OCI-LY1 (cell line): ENCODE measurements at regions not wholly inside any gene's neighbourhood (a gene's known extent, or its start where the extent isn't known, plus 50 kb on each side); places are given as distances from the start of the nearest gene placed in this dataset.

Experiments
- EZH2 ChIP-seq: fragments of 200-600 bp; sonication (generic), shearing (Covaris generic); IDR thresholded peaks from 2 replicates; pipeline ENCODE4 v1.8.0; 2017; ENCODE audit warnings: borderline replicate concordance, mixed run types, mild to moderate bottlenecking, antibody characterized with exemption, low read length, moderate library complexity, mixed read lengths
- TF ChIP-seq, protein P1 (sequence below): fragments of 200-600 bp; sonication (generic), shearing (Covaris generic); IDR thresholded peaks from 2 replicates; pipeline ENCODE4 v1.5.1; 2017; ENCODE audit warnings: mild to moderate bottlenecking, antibody characterized with exemption, low read length, moderate library complexity, mixed read lengths

DNA sequence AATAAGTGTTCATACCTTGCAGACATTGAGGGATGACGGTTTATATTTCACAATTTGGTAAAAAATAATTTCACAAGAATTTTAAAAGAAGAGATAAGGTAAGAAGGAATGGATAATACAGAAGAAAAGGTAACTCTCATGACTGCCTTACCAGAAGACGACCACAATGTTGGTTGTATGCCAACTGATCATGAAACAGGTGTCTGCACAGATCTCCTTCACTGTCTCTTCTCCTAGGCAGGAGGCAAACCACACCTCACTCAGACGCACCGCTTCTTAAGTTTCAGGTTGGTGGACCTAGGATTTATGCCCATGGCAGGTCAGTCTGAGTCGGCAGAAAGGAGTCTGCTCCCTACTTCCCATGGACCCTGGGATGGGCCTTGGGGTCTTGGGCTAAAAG, 177.2 kb downstream of the VSIG4 start:
- TF ChIP-seq, protein P1, sequence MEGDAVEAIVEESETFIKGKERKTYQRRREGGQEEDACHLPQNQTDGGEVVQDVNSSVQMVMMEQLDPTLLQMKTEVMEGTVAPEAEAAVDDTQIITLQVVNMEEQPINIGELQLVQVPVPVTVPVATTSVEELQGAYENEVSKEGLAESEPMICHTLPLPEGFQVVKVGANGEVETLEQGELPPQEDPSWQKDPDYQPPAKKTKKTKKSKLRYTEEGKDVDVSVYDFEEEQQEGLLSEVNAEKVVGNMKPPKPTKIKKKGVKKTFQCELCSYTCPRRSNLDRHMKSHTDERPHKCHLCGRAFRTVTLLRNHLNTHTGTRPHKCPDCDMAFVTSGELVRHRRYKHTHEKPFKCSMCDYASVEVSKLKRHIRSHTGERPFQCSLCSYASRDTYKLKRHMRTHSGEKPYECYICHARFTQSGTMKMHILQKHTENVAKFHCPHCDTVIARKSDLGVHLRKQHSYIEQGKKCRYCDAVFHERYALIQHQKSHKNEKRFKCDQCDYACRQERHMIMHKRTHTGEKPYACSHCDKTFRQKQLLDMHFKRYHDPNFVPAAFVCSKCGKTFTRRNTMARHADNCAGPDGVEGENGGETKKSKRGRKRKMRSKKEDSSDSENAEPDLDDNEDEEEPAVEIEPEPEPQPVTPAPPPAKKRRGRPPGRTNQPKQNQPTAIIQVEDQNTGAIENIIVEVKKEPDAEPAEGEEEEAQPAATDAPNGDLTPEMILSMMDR: no peak
- TF ChIP-seq EZH2: no peak
